Fibroblast of lung (primary cell): ENCODE measurements at regions not wholly inside any gene's neighbourhood (a gene's known extent, or its start where the extent isn't known, plus 50 kb on each side); places are given as distances from the start of the nearest gene placed in this dataset.

Experiments
- DNase-seq, 2 donors: peaks; one replicate each; pipeline versions ENCODE4 v3.0.0 to v3.0.0-alpha.2; 2010; ENCODE audit warnings: low read depth in 2 of 2
- H2AFZ ChIP-seq: 2 replicates; pipeline ENCODE4 v1.5.1; 2012; ENCODE audit warnings: low read length, control low read depth, inconsistent platforms
- H3K27ac ChIP-seq: 2 replicates; pipeline ENCODE4 v1.5.1; 2011; ENCODE audit warnings: low read length, control low read depth; ENCODE audit not compliant: insufficient read depth
- H3K27me3 ChIP-seq: 2 replicates; pipeline ENCODE4 v1.5.1; 2011; ENCODE audit warnings: mild to moderate bottlenecking, low read length; ENCODE audit not compliant: control insufficient read depth, insufficient read depth
- H3K36me3 ChIP-seq: 2 replicates; pipeline ENCODE4 v1.5.1; 2011; ENCODE audit warnings: low read length; ENCODE audit not compliant: control insufficient read depth, insufficient read depth
- H3K4me1 ChIP-seq: 2 replicates; pipeline ENCODE4 v1.5.1; 2011; ENCODE audit warnings: low read length; ENCODE audit not compliant: control insufficient read depth, insufficient read depth; ENCODE audit errors: extremely low read depth
- H3K4me2 ChIP-seq: 2 replicates; pipeline ENCODE4 v1.5.1; 2011; ENCODE audit warnings: low read length, control low read depth; ENCODE audit not compliant: insufficient read depth; ENCODE audit errors: extremely low read depth
- H3K4me3 ChIP-seq, 4 experiments: fragments of 200-600 bp in 1 of 4; sonication (generic) in 1 of 4; replicated peaks in 1 of 4; 2 replicates each; pipeline ENCODE4 v1.5.1; 2011 to 2016; ENCODE audit warnings: low read length in 4 of 4, low read depth in 3 of 4, mild to moderate bottlenecking in 3 of 4, control low read depth in 2 of 4, inconsistent platforms in 1 of 4, mixed read lengths in 1 of 4; ENCODE audit not compliant: insufficient read depth in 1 of 4; ENCODE audit errors: control extremely low read depth in 1 of 4
- H3K79me2 ChIP-seq: 2 replicates; pipeline ENCODE4 v1.5.1; 2012; ENCODE audit warnings: mild to moderate bottlenecking, low read length, inconsistent platforms; ENCODE audit not compliant: control insufficient read depth, insufficient read depth
- H3K9ac ChIP-seq: 2 replicates; pipeline ENCODE4 v1.5.1; 2011; ENCODE audit warnings: mild to moderate bottlenecking, low read length, control low read depth; ENCODE audit not compliant: insufficient read depth
- H3K9me3 ChIP-seq: 2 replicates; pipeline ENCODE4 v1.5.1; 2012; ENCODE audit warnings: low read depth, low read length; ENCODE audit not compliant: control insufficient read depth, insufficient read depth
- H4K20me1 ChIP-seq: 2 replicates; pipeline ENCODE4 v1.5.1; 2011; ENCODE audit warnings: low read length; ENCODE audit not compliant: control insufficient read depth, insufficient read depth; ENCODE audit errors: extremely low read depth
- EZH2 ChIP-seq: IDR thresholded peaks from 2 replicates; pipeline ENCODE4 v1.5.1; 2012; ENCODE audit warnings: low read length, control low read depth, mild to moderate bottlenecking; ENCODE audit errors: missing control alignments
- TF ChIP-seq, protein P1 (sequence below), 2 donors: IDR thresholded peaks in 1 of 2; conservative IDR thresholded peaks in 1 of 2; 1 replicate in 1 of 2; 2 replicates in 1 of 2; pipeline ENCODE4 v1.5.1; 2011 to 2012; ENCODE audit warnings: low read length in 2 of 2, control low read depth in 1 of 2, inconsistent platforms in 1 of 2, low read depth in 1 of 2, mild to moderate bottlenecking in 1 of 2

DNA sequence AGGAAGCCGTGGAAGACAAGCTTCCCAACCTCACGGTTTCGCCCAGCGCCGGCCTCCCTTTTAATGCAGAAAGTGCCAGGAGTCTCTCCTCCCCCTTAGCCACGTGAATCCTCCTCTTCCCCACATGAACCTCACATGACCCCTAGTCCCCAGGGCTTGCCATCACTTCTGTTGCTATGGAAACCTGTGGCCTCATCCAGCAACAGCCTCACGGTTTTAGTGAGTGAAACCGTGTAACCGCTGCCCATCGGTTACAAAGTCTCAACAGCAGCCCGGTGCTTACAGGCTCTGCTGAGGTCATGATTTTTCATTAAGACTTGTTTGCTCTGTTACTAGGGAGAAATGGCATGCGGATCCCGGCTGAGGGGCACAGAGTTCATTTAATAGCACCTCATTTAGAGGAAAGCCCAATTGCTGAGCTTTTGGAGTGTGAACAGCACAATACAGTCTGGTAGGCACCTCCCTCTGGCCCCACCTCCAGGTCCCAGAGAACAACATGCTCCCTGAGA is 143.2 kb upstream of the BACE2 start:
- no peaks in the 10 kb centered on the region for H3K9me3 ChIP-seq
- H3K4me3 ChIP-seq = no peak overlapping the region
- no peak overlapping the region for H3K4me2 ChIP-seq
- H3K9ac ChIP-seq = no peak overlapping the region
- no peaks in the 10 kb centered on the region for H3K27me3 ChIP-seq
- H3K4me1 ChIP-seq = no peaks in the 10 kb centered on the region
- H3K27ac ChIP-seq = no peak overlapping the region
- DNase-seq = no peak
- no peaks in the 10 kb centered on the region for H3K36me3 ChIP-seq
- H2AFZ ChIP-seq = no peak overlapping the region
- H4K20me1 ChIP-seq = no peaks in the 10 kb centered on the region
- TF ChIP-seq, protein P1, sequence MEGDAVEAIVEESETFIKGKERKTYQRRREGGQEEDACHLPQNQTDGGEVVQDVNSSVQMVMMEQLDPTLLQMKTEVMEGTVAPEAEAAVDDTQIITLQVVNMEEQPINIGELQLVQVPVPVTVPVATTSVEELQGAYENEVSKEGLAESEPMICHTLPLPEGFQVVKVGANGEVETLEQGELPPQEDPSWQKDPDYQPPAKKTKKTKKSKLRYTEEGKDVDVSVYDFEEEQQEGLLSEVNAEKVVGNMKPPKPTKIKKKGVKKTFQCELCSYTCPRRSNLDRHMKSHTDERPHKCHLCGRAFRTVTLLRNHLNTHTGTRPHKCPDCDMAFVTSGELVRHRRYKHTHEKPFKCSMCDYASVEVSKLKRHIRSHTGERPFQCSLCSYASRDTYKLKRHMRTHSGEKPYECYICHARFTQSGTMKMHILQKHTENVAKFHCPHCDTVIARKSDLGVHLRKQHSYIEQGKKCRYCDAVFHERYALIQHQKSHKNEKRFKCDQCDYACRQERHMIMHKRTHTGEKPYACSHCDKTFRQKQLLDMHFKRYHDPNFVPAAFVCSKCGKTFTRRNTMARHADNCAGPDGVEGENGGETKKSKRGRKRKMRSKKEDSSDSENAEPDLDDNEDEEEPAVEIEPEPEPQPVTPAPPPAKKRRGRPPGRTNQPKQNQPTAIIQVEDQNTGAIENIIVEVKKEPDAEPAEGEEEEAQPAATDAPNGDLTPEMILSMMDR (conservative IDR thresholded peaks at IDR 0.05 in 1 of 2, IDR thresholded peaks at IDR 0.05 in 1 of 2; ENCODE audit: low read depth in 1 of 2, low read length in 2 of 2) = no peak
- no peak for TF ChIP-seq EZH2
- no peaks in the 10 kb centered on the region for H3K79me2 ChIP-seq

DNA sequence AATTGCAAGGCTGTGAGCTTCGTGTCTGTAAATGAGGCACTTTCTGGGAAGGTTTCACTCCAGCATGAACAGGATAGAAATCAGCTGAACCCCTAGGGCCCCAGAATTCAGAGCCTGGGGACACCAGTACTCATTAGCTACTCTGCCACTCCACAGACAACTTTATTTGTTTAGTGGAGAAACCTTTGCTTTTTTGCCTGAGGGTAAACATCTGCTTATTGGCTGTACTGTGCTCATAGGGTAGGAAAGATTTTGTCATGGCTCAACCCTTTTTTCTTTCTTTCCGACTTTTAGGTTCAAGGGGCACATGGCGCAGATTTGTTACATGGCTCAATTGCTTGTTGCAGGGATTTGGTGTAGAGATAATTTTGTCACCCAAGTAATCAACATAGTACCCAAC is 138.4 kb upstream of the BACE2 start:
- H2AFZ ChIP-seq = no peak overlapping the region
- H3K36me3 ChIP-seq = no peaks in the 10 kb centered on the region
- no peak overlapping the region for H3K4me3 ChIP-seq
- no peak overlapping the region for H3K9ac ChIP-seq
- no peak overlapping the region for H3K4me2 ChIP-seq
- no peaks in the 10 kb centered on the region for H4K20me1 ChIP-seq
- no peaks in the 10 kb centered on the region for H3K79me2 ChIP-seq
- no peaks in the 10 kb centered on the region for H3K27me3 ChIP-seq
- no peaks in the 10 kb centered on the region for H3K9me3 ChIP-seq
- no peak for DNase-seq
- TF ChIP-seq, protein P1 (conservative IDR thresholded peaks at IDR 0.05 in 1 of 2, IDR thresholded peaks at IDR 0.05 in 1 of 2; ENCODE audit: low read depth in 1 of 2, low read length in 2 of 2) = no peak
- no peaks in the 10 kb centered on the region for H3K4me1 ChIP-seq
- H3K27ac ChIP-seq = no peak overlapping the region

DNA sequence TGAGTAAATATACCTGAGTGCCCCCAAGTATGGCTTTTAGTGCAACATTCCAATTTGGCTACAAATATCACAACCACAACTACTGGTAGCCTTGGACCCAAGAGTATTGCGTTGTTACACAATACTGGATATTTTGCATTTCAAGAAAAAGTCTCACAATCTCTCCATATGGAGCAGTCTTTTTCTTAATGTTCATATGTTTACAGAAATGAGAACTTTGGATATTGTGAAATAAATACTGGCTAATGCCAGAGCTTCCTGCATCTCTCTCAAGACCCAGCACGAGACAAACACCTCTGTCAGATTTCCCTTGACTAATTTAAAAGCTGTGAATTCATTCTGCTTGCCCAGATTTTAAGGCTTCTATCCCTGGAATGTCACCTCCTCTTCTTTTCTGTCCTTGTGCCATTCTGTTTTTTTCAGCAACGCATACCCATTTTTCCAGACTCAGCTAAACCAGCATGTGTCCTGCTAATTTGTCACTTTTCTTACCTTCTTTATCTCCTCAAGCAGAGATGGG is 136.2 kb upstream of the BACE2 start:
- Histone ChIP-seq H3K79me2 (no peaks in the 10 kb centered on the region), H3K4me1 (no peaks in the 10 kb centered on the region), H3K27ac (no peak overlapping the region), H4K20me1 (no peaks in the 10 kb centered on the region), H3K36me3 (no peaks in the 10 kb centered on the region), H3K9me3 (no peaks in the 10 kb centered on the region), H3K4me2 (no peak overlapping the region), H3K4me3 (no peak overlapping the region), H2AFZ (no peak overlapping the region), H3K9ac (no peak overlapping the region), H3K27me3 (no peaks in the 10 kb centered on the region)
- no peak for DNase-seq
- TF ChIP-seq, protein P1 (conservative IDR thresholded peaks at IDR 0.05 in 1 of 2, IDR thresholded peaks at IDR 0.05 in 1 of 2; ENCODE audit: low read depth in 1 of 2, low read length in 2 of 2) = no peak
- TF ChIP-seq EZH2 = no peak
